SK-N-MC (cell line): ENCODE measurements at regions not wholly inside any gene's neighbourhood (a gene's known extent, or its start where the extent isn't known, plus 50 kb on each side); places are given as distances from the start of the nearest gene placed in this dataset.

Experiments
- EZH2 ChIP-seq: fragments of 200-600 bp; sonication (generic); IDR thresholded peaks from one replicate; pipeline ENCODE4 v1.6.1; 2017; ENCODE audit warnings: antibody characterized with exemption
- POLR2AphosphoS5 ChIP-seq: IDR thresholded peaks from 2 replicates; pipeline ENCODE4 v1.6.1; 2012; ENCODE audit warnings: mild to moderate bottlenecking, low read depth, low read length, borderline replicate concordance

GRCh38 chr3:181626036-181626435 is 85.7 kb upstream of the SOX2 start:
- TF ChIP-seq EZH2 (no peak), POLR2AphosphoS5 (no peak)
